DOHH2 (cell line): ENCODE measurements at regions not wholly inside any gene's neighbourhood (a gene's known extent, or its start where the extent isn't known, plus 50 kb on each side); places are given as distances from the start of the nearest gene placed in this dataset.

ENCODE experiments used
- H3F3A ChIP-seq: fragments of 200-600 bp; sonication (generic), shearing (Covaris generic); 2 replicates; pipeline ENCODE4 v1.6.0; 2016; ENCODE audit warnings: antibody characterized with exemption, mild to moderate bottlenecking; ENCODE audit not compliant: control insufficient read depth, insufficient read depth
- H3K27ac ChIP-seq: fragments of 200-600 bp; sonication (generic); 2 replicates; pipeline ENCODE4 v1.5.1; 2014; ENCODE audit warnings: low read depth, mild to moderate bottlenecking, low read length, moderate library complexity
- H3K27me3 ChIP-seq: fragments of 200-600 bp; sonication (generic); 2 replicates; pipeline ENCODE4 v1.6.1; 2014; ENCODE audit warnings: mild to moderate bottlenecking, low read length, mixed read lengths; ENCODE audit not compliant: control insufficient read depth
- H3K36me3 ChIP-seq: fragments of 200-600 bp; sonication (generic); 2 replicates; pipeline ENCODE4 v1.6.1; 2014; ENCODE audit warnings: mild to moderate bottlenecking, low read length, moderate library complexity, mixed read lengths; ENCODE audit not compliant: control insufficient read depth
- H3K4me1 ChIP-seq: fragments of 200-600 bp; sonication (generic); 2 replicates; pipeline ENCODE4 v1.6.1; 2014; ENCODE audit warnings: mild to moderate bottlenecking, low read length, mixed read lengths; ENCODE audit not compliant: control insufficient read depth
- H3K4me2 ChIP-seq: fragments of 200-600 bp; sonication (generic); 2 replicates; pipeline ENCODE4 v1.6.0; 2014; ENCODE audit warnings: mild to moderate bottlenecking, low read length, moderate library complexity
- H3K4me3 ChIP-seq: fragments of 200-600 bp; sonication (generic); 2 replicates; pipeline ENCODE4 v1.5.1; 2014; ENCODE audit warnings: mild to moderate bottlenecking, low read length, mixed read lengths
- H3K79me2 ChIP-seq: fragments of 200-600 bp; sonication (generic); 2 replicates; pipeline ENCODE4 v1.6.1; 2014; ENCODE audit warnings: mild to moderate bottlenecking, low read length, mixed read lengths; ENCODE audit not compliant: control insufficient read depth
- H3K9me2 ChIP-seq: fragments of 200-600 bp; sonication (generic); replicated peaks from 2 replicates; pipeline ENCODE4 v1.6.1; 2014; ENCODE audit warnings: mild to moderate bottlenecking, low read length, mixed read lengths; ENCODE audit not compliant: control insufficient read depth
- H3K9me3 ChIP-seq: fragments of 200-600 bp; sonication (generic); 2 replicates; pipeline ENCODE4 v1.6.1; 2014; ENCODE audit warnings: antibody characterized with exemption, low read length, mixed read lengths; ENCODE audit not compliant: control insufficient read depth, insufficient read depth
- H4K20me1 ChIP-seq: fragments of 200-600 bp; sonication (generic); 2 replicates; pipeline ENCODE4 v1.6.0; 2014; ENCODE audit warnings: low read depth, mild to moderate bottlenecking, antibody characterized with exemption, low read length, moderate library complexity; ENCODE audit not compliant: control insufficient read depth, insufficient read depth
- EZH2phosphoT487 ChIP-seq: fragments of 200-600 bp; sonication (generic); IDR thresholded peaks from 2 replicates; pipeline ENCODE4 v1.6.1; 2017; ENCODE audit warnings: borderline replicate concordance, mild to moderate bottlenecking, antibody characterized with exemption, low read length, moderate library complexity, mixed read lengths
- TF ChIP-seq, protein P1 (sequence below): fragments of 200-600 bp; sonication (generic); IDR thresholded peaks from one replicate; pipeline ENCODE4 v1.5.1; 2014; ENCODE audit warnings: antibody characterized with exemption, mild to moderate bottlenecking, low read depth, low read length; ENCODE audit not compliant: poor library complexity, severe bottlenecking

GRCh38 chr18:11215216-11215615, 65.8 kb upstream of the PIEZO2 start:
- no peaks in the 10 kb centered on the region for H3K9me3 ChIP-seq
- H3K79me2 ChIP-seq = no peaks in the 10 kb centered on the region
- no peaks in the 10 kb centered on the region for H3K36me3 ChIP-seq
- H3F3A ChIP-seq = no peaks in the 10 kb centered on the region
- no peaks in the 10 kb centered on the region for H4K20me1 ChIP-seq
- H3K9me2 ChIP-seq = no peaks in the 10 kb centered on the region
- no peak overlapping the region for H3K4me3 ChIP-seq
- no peak for TF ChIP-seq EZH2phosphoT487
- TF ChIP-seq, protein P1, sequence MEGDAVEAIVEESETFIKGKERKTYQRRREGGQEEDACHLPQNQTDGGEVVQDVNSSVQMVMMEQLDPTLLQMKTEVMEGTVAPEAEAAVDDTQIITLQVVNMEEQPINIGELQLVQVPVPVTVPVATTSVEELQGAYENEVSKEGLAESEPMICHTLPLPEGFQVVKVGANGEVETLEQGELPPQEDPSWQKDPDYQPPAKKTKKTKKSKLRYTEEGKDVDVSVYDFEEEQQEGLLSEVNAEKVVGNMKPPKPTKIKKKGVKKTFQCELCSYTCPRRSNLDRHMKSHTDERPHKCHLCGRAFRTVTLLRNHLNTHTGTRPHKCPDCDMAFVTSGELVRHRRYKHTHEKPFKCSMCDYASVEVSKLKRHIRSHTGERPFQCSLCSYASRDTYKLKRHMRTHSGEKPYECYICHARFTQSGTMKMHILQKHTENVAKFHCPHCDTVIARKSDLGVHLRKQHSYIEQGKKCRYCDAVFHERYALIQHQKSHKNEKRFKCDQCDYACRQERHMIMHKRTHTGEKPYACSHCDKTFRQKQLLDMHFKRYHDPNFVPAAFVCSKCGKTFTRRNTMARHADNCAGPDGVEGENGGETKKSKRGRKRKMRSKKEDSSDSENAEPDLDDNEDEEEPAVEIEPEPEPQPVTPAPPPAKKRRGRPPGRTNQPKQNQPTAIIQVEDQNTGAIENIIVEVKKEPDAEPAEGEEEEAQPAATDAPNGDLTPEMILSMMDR = no peak
- no peak overlapping the region for H3K4me2 ChIP-seq
- H3K27ac ChIP-seq = no peak overlapping the region
- H3K27me3 ChIP-seq = no peaks in the 10 kb centered on the region
- H3K4me1 ChIP-seq = no peaks in the 10 kb centered on the region

GRCh38 chr18:11204020-11204419, 54.7 kb upstream of the PIEZO2 start:
- Histone ChIP-seq H3K9me3 (no peaks in the 10 kb centered on the region), H3K4me3 (no peak overlapping the region), H3K9me2 (no peaks in the 10 kb centered on the region), H4K20me1 (no peaks in the 10 kb centered on the region), H3K4me1 (no peaks in the 10 kb centered on the region), H3F3A (no peaks in the 10 kb centered on the region), H3K27me3 (no peaks in the 10 kb centered on the region), H3K36me3 (no peaks in the 10 kb centered on the region), H3K79me2 (no peaks in the 10 kb centered on the region), H3K4me2 (no peak overlapping the region), H3K27ac (no peak overlapping the region)
- TF ChIP-seq EZH2phosphoT487 = no peak
- TF ChIP-seq, protein P1 = no peak

DNA sequence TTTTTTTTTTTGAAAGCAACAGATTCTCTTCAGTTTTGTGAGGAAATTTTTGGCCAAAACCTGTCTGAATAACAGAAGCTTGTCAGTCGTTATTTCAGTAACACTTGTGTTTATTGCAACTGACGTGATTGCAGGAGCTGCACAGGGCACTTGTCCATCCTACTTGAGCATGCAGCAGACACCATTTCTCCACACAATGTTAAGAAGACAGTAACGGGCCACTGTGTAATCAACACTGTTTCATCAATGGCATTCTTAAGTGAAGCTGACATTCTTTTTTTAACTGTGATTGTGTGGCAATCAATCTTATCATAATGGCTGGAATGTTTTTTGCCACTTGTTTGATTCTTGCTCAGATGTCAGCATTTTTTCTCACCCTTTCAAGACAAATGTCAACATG, 50.1 kb upstream of the PIEZO2 start:
- TF ChIP-seq EZH2phosphoT487 = no peak
- TF ChIP-seq, protein P1 = no peak
- no peak overlapping the region for H3K27ac ChIP-seq

More for the DNA sequence above, 50.1 kb upstream of the PIEZO2 start:
- Histone ChIP-seq H4K20me1 (no peaks in the 10 kb centered on the region), H3F3A (no peaks in the 10 kb centered on the region), H3K4me3 (no peak overlapping the region), H3K4me1 (no peaks in the 10 kb centered on the region), H3K79me2 (no peaks in the 10 kb centered on the region), H3K4me2 (no peak overlapping the region), H3K27me3 (no peaks in the 10 kb centered on the region), H3K9me3 (no peaks in the 10 kb centered on the region), H3K36me3 (no peaks in the 10 kb centered on the region), H3K9me2 (no peaks in the 10 kb centered on the region)
